Left lung (tissue), 4 donors: ENCODE measurements at regions not wholly inside any gene's neighbourhood (a gene's known extent, or its start where the extent isn't known, plus 50 kb on each side); places are given as distances from the start of the nearest gene placed in this dataset.
A peak's percentile ranks its signal among the peaks of the same experiment; 100 is the strongest.

ENCODE experiments used
- ATAC-seq: fragments of 200-7000 bp; cut with Tn5 transposase; one replicate; pipeline ENCODE4 v1.9.1; 2020; ENCODE audit warnings: moderate library complexity
- DNase-seq, 4 donors: peaks; one replicate each; pipeline ENCODE4 v3.0.0-alpha.2; 2013 to 2020
- H3K27ac ChIP-seq, 2 donors: fragments of 200-600 bp; sonication (generic) in 1 of 2; one replicate each; pipeline versions ENCODE4 v1.5.0 to v1.8.0; 2020 to 2021
- H3K27me3 ChIP-seq, 2 donors: fragments of 200-600 bp; sonication (generic) in 1 of 2; one replicate each; pipeline versions ENCODE4 v1.5.0 to v1.8.0; 2020 to 2021
- H3K36me3 ChIP-seq, 2 donors: fragments of 200-600 bp; sonication (generic) in 1 of 2; one replicate each; pipeline versions ENCODE4 v1.5.0 to v1.8.0; 2020 to 2021
- H3K4me1 ChIP-seq, 2 donors: fragments of 200-600 bp; one replicate each; pipeline ENCODE4 v1.8.0; 2021
- H3K4me3 ChIP-seq, 2 donors: fragments of 200-600 bp; sonication (generic) in 1 of 2; one replicate each; pipeline versions ENCODE4 v1.5.0 to v1.8.0; 2020 to 2021; ENCODE audit warnings: mild to moderate bottlenecking in 1 of 2
- H3K9me3 ChIP-seq, 2 donors: fragments of 200-600 bp; sonication (generic) in 1 of 2; one replicate each; pipeline versions ENCODE4 v1.5.0 to v1.8.0; 2020 to 2021
- intact Hi-C, 2 donors: fragments of 100-400 bp; cut with DNase I; formaldehyde crosslinking; loops; one replicate each; pipeline versions ENCODE4 v1.11.2 to v1.14.2; 2022
- TF ChIP-seq, protein P1 (sequence below), 2 donors: fragments of 200-600 bp; sonication (generic) in 1 of 2; IDR thresholded peaks; one replicate each; pipeline versions ENCODE4 v1.5.0 to v1.8.0; 2021; ENCODE audit warnings: antibody characterized with exemption in 2 of 2
- donor health status: DM: no; HTN: yes; CAD: no.
- donor health status: DM: no; HTN: no; CAD: no.

DNA sequence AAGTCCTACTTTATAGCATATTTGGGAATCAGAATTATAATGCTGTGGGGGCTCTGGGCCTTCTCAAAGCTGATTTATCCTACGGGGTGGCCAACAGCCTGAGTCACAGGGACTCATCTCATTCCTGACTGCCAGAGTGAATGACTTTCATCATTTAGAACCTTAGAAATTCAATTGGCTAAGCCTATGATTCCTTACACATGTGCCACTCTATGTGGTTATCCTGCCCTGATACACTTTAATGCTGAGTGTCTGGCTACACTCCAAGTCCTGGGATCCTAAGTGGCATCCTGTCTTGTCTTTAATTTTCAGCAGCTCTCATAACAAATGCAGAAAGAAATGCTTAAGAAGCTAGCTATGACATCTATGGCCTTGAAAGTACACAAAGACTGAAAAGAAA is 75.2 kb upstream of the FREM1 start:
- DNase-seq (no peak), ATAC-seq (no peak)
- Histone ChIP-seq H3K27ac (no peak overlapping the region), H3K27me3 (no peaks in the 10 kb centered on the region), H3K36me3 (no peaks in the 10 kb centered on the region), H3K9me3 (no peaks in the 10 kb centered on the region), H3K4me1 (no peaks in the 10 kb centered on the region), H3K4me3 (no peak overlapping the region)
- TF ChIP-seq, protein P1, sequence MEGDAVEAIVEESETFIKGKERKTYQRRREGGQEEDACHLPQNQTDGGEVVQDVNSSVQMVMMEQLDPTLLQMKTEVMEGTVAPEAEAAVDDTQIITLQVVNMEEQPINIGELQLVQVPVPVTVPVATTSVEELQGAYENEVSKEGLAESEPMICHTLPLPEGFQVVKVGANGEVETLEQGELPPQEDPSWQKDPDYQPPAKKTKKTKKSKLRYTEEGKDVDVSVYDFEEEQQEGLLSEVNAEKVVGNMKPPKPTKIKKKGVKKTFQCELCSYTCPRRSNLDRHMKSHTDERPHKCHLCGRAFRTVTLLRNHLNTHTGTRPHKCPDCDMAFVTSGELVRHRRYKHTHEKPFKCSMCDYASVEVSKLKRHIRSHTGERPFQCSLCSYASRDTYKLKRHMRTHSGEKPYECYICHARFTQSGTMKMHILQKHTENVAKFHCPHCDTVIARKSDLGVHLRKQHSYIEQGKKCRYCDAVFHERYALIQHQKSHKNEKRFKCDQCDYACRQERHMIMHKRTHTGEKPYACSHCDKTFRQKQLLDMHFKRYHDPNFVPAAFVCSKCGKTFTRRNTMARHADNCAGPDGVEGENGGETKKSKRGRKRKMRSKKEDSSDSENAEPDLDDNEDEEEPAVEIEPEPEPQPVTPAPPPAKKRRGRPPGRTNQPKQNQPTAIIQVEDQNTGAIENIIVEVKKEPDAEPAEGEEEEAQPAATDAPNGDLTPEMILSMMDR (IDR thresholded peaks at IDR 0.05): no peak
- intact Hi-C loops: no loop called here

DNA sequence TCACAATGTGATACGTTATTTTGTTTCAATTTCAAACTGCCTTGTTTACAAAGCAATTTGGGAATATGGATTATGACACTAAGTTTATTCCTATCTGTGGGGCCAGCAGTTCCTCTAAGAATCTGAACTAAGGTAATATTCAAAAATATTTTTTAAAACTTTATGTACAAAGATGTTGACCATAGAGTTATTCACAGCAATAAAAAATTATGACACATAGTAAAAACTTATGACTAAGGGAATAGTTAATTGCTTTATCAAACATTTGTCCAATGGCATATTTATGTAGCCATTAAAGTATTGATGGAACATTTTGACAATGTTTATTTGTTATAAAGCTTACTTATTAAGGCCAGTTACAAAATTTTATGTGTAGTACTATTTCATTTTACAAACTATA is 73.4 kb upstream of the FREM1 start:
- Histone ChIP-seq H3K4me1 (no peaks in the 10 kb centered on the region), H3K4me3 (no peak overlapping the region), H3K36me3 (no peaks in the 10 kb centered on the region), H3K27ac (no peak overlapping the region), H3K9me3 (no peaks in the 10 kb centered on the region), H3K27me3 (no peaks in the 10 kb centered on the region)
- TF ChIP-seq, protein P1 (IDR thresholded peaks at IDR 0.05): no peak
- DNase-seq: no peak
- intact Hi-C loops: no loop called here
- ATAC-seq: no peak

DNA sequence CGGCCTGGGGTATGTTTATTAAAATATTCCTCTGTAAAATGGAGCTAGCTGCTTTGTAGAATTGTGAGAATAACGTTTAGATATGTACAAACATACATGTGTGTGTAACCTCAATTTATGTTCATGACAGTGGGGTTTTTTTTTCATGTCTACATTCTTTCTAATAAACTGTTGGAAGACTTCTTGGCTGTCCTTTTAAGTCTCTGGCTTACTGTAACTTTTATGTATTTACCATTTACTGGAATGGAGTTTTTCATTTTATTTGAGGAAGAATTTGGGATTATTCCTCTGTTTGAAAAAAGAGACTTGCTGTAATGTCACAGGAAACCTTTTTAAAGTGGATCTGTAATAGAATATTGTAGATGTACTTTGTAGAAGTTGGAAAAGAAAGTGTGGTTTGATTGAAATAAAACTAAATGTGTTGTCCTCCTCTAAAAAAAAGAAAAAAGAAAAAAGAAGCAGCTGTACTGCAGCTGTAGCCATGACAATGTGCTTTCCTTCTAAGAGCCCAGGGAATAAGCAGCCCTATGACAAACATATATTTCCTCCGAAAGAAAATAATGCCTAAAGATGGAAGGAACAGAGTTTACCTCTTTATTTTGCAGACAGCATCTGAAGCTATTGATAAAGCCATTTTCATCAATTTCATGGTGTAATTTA is 71.2 kb upstream of the FREM1 start:
- DNase-seq (peak in 2 of 4 donors; percentile 22 to 42), ATAC-seq (no peak)
- H3K4me1 ChIP-seq: no peaks in the 10 kb centered on the region
- TF ChIP-seq, protein P1 (IDR thresholded peaks at IDR 0.05): no peak
- H3K4me3 ChIP-seq: no peak overlapping the region
- H3K36me3 ChIP-seq: no peaks in the 10 kb centered on the region
- H3K9me3 ChIP-seq: peaks cover 0 to 9% of the 10 kb centered on the region in 2 donors
- intact Hi-C loops: no loop called here
- H3K27ac ChIP-seq: no peak overlapping the region
- H3K27me3 ChIP-seq: no peaks in the 10 kb centered on the region

DNA sequence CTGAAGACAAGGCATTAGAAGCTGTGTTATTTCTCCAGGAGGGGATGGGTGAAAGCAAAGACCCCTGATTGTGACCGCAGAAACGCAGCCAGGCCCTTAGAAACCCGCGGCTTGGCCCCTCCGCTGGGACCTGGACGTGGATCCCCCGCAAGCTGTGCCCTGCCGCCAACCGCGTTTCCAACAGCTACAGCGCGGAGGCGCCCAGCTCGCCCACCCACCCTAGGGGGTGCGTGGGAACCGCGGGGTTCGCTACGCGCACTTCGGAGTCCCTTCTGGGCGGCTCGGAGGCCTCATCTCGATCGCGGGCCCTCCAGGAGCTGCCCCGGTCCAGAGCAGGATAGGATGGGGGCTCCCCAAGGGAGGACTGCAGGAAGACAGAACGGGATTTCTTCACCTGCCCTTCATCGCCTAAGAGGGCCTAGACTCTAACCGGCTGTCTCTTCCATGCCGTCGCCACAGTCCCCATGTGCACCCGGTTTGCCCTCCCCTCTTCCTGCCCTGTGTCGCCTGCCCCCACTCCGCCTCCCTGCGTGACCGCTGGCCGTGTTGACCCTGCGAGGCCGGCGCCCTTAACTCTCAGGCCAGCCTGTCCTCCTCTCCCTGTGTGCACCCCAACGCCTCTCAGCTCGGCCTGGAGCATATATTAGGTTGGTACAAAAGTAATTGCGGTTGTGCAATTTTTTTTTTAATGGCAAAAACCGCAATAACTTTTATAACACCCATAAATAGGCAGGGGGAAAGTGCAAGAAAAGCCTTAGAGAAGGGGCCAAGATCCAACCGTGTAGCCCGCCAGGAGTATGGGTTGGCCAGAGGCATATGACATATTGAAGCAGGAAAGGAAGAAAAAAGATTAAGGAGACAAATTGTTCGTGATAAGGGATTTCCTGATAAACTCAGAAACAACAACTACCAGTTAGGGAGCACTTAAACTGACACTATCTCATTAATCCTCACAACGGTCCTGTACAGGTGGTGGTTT is 68.1 kb upstream of the FREM1 start:
- intact Hi-C loops: no loop called here
- Histone ChIP-seq H3K27me3 (no peaks in the 10 kb centered on the region), H3K9me3 (peaks cover 0 to 9% of the 10 kb centered on the region in 2 donors), H3K4me1 (no peaks in the 10 kb centered on the region), H3K36me3 (no peaks in the 10 kb centered on the region), H3K27ac (no peak overlapping the region), H3K4me3 (no peak overlapping the region)
- peak in 1 of 4 donors; percentile 75 for DNase-seq
- ATAC-seq: no peak
- TF ChIP-seq, protein P1 (IDR thresholded peaks at IDR 0.05): no peak
